PC-9 (cell line): ENCODE measurements at regions not wholly inside any gene's neighbourhood (a gene's known extent, or its start where the extent isn't known, plus 50 kb on each side); places are given as distances from the start of the nearest gene placed in this dataset.

Experiments used
- BruUV-seq: library from RNA; stranded (reverse); fragments of 400-500 nt; replicated peaks from 2 replicates; lab custom pipeline; 2021; lab: Mats Ljungman, UMichigan
- CTCF ChIA-PET: fragments of 300-600 bp; sonication (Branson Sonifier 250); formaldehyde crosslinking; loops from one replicate; lab custom pipeline; 2022; ENCODE audit warnings: antibody characterized with exemption; lab: Charles Lee
- POLR2A ChIA-PET: fragments of 300-600 bp; sonication (Branson Sonifier 250); formaldehyde crosslinking; loops from one replicate; lab custom pipeline; 2022; ENCODE audit warnings: antibody characterized with exemption; ENCODE audit not compliant: unreplicated experiment; lab: Charles Lee
- DNase-seq, 2 experiments: peaks; one replicate each; pipeline versions ENCODE4 v3.0.0 to v3.0.0-alpha.2; 2015 to 2022; ENCODE audit warnings: mixed read lengths in 1 of 2
- H2AFZ ChIP-seq: fragments of 200-600 bp; sonication (generic); 2 replicates; pipeline ENCODE4 v1.8.1; 2017; ENCODE audit warnings: antibody characterized with exemption
- H3F3A ChIP-seq: fragments of 200-600 bp; sonication (generic); 2 replicates; pipeline ENCODE4 v1.8.1; 2017; ENCODE audit warnings: antibody characterized with exemption, mild to moderate bottlenecking, low read depth; ENCODE audit not compliant: insufficient read depth
- H3K27ac ChIP-seq: fragments of 200-600 bp; sonication (generic); 2 replicates; pipeline ENCODE4 v1.6.1; 2016; ENCODE audit warnings: mixed run types
- H3K27me3 ChIP-seq: fragments of 200-600 bp; sonication (generic); 2 replicates; pipeline ENCODE4 v1.6.1; 2016; ENCODE audit warnings: low read depth, mixed run types; ENCODE audit not compliant: insufficient read depth
- H3K36me3 ChIP-seq: fragments of 200-600 bp; sonication (generic); 2 replicates; pipeline ENCODE4 v1.6.1; 2016; ENCODE audit warnings: low read depth, mixed run types
- H3K4me1 ChIP-seq: fragments of 200-600 bp; sonication (generic); replicated peaks from 2 replicates; pipeline ENCODE4 v1.6.1; 2016; ENCODE audit warnings: mixed run types; ENCODE audit not compliant: insufficient read depth
- H3K4me2 ChIP-seq: fragments of 200-600 bp; sonication (generic); 2 replicates; pipeline ENCODE4 v1.6.1; 2017; ENCODE audit warnings: mixed run types
- H3K4me3 ChIP-seq: fragments of 200-600 bp; sonication (generic); 2 replicates; pipeline ENCODE4 v1.6.1; 2016; ENCODE audit warnings: mixed run types
- H3K79me2 ChIP-seq: fragments of 200-600 bp; sonication (generic); 2 replicates; pipeline ENCODE4 v1.6.1; 2017; ENCODE audit warnings: low read depth, mixed run types
- H3K9me2 ChIP-seq: fragments of 200-600 bp; sonication (generic); 2 replicates; pipeline ENCODE4 v1.8.1; 2017; ENCODE audit warnings: mild to moderate bottlenecking; ENCODE audit not compliant: insufficient read depth
- H3K9me3 ChIP-seq: fragments of 200-600 bp; sonication (generic); 2 replicates; pipeline ENCODE4 v1.8.1; 2016; ENCODE audit warnings: low read depth; ENCODE audit not compliant: insufficient read depth
- H4K20me1 ChIP-seq: fragments of 200-600 bp; sonication (generic); 2 replicates; pipeline ENCODE4 v1.8.1; 2017; ENCODE audit not compliant: insufficient read depth
- EZH2 ChIP-seq: fragments of 200-600 bp; sonication (generic); IDR thresholded peaks from 2 replicates; pipeline ENCODE4 v1.8.0; 2017; ENCODE audit warnings: antibody characterized with exemption, low read depth
- intact Hi-C: fragments of 100-400 bp; cut with micrococcal nuclease; formaldehyde crosslinking; loops from one replicate; pipeline ENCODE4 v1.10.0; 2022; ENCODE audit not compliant: unreplicated experiment
- TF ChIP-seq, protein P1 (sequence below): fragments of 200-600 bp; sonication (generic); conservative IDR thresholded peaks from 2 replicates; pipeline ENCODE4 v1.6.1; 2017; ENCODE audit warnings: mixed run types, antibody characterized with exemption, mild to moderate bottlenecking, moderate library complexity

GRCh38 chr20:51100617-51101016, 77.7 kb upstream of the KCNG1 start:
- Histone ChIP-seq H3K79me2 (no peaks in the 10 kb centered on the region), H3K36me3 (no peaks in the 10 kb centered on the region), H3K4me3 (no peak overlapping the region), H3K4me1 (no peaks in the 10 kb centered on the region), H3F3A (no peaks in the 10 kb centered on the region), H3K27me3 (peaks cover 94% of the 10 kb centered on the region), H3K4me2 (no peak overlapping the region), H3K9me2 (no peaks in the 10 kb centered on the region), H3K9me3 (no peaks in the 10 kb centered on the region), H4K20me1 (no peaks in the 10 kb centered on the region), H2AFZ (no peak overlapping the region), H3K27ac (no peak overlapping the region)
- no peak for TF ChIP-seq EZH2
- POLR2A ChIA-PET, result no interaction called here
- BruUV-seq, result no TSS peak
- CTCF ChIA-PET, result no interaction called here
- intact Hi-C loops, result no loop called here
- DNase-seq, result no peak

GRCh38 chr20:51098284-51098810, 75.4 kb upstream of the KCNG1 start:
- BruUV-seq, result no TSS peak
- Histone ChIP-seq H3K27ac (no peak overlapping the region), H3K4me2 (no peak overlapping the region), H3K4me1 (peaks cover 4% of the 10 kb centered on the region; the same call in 1 of the 2 replicates), H4K20me1 (no peaks in the 10 kb centered on the region), H3K79me2 (no peaks in the 10 kb centered on the region), H3K4me3 (no peak overlapping the region), H3F3A (no peaks in the 10 kb centered on the region), H3K9me3 (no peaks in the 10 kb centered on the region), H2AFZ (no peak overlapping the region), H3K36me3 (no peaks in the 10 kb centered on the region), H3K9me2 (no peaks in the 10 kb centered on the region), H3K27me3 (peaks cover 96% of the 10 kb centered on the region)
- intact Hi-C loops, result no loop called here
- POLR2A ChIA-PET, result no interaction called here
- CTCF ChIA-PET, result no interaction called here
- no peak for DNase-seq
- TF ChIP-seq, protein P1, sequence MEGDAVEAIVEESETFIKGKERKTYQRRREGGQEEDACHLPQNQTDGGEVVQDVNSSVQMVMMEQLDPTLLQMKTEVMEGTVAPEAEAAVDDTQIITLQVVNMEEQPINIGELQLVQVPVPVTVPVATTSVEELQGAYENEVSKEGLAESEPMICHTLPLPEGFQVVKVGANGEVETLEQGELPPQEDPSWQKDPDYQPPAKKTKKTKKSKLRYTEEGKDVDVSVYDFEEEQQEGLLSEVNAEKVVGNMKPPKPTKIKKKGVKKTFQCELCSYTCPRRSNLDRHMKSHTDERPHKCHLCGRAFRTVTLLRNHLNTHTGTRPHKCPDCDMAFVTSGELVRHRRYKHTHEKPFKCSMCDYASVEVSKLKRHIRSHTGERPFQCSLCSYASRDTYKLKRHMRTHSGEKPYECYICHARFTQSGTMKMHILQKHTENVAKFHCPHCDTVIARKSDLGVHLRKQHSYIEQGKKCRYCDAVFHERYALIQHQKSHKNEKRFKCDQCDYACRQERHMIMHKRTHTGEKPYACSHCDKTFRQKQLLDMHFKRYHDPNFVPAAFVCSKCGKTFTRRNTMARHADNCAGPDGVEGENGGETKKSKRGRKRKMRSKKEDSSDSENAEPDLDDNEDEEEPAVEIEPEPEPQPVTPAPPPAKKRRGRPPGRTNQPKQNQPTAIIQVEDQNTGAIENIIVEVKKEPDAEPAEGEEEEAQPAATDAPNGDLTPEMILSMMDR, result no peak
- TF ChIP-seq EZH2, result no peak

GRCh38 chr20:51097351-51098120, 74.6 kb upstream of the KCNG1 start:
- BruUV-seq, result no TSS peak

More at GRCh38 chr20:51097351-51098120, 74.6 kb upstream of the KCNG1 start:
- intact Hi-C loops, result no loop called here
- Histone ChIP-seq H3K27ac (no peak overlapping the region), H3K4me1 (peaks cover 12% of the 10 kb centered on the region; the same call in 1 of the 2 replicates), H3K36me3 (no peaks in the 10 kb centered on the region), H3K79me2 (no peaks in the 10 kb centered on the region), H3K4me2 (no peak overlapping the region), H3K9me2 (no peaks in the 10 kb centered on the region), H2AFZ (no peak overlapping the region), H3F3A (no peaks in the 10 kb centered on the region), H3K27me3 (peaks cover 96% of the 10 kb centered on the region), H3K4me3 (no peak overlapping the region), H3K9me3 (no peaks in the 10 kb centered on the region), H4K20me1 (no peaks in the 10 kb centered on the region)
- POLR2A ChIA-PET, result no interaction called here
- CTCF ChIA-PET, result no interaction called here
- no peak for TF ChIP-seq EZH2
- TF ChIP-seq, protein P1, result no peak
- DNase-seq, result no peak
